ENCODE measurements at regions not wholly inside any gene's neighbourhood (a gene's known extent, or its start where the extent isn't known, plus 50 kb on each side); places are given as distances from the start of the nearest gene placed in this dataset.

GRCh38 chr2:207290833-207291624 is 125.3 kb upstream of the KLF7 start:
- no peak for FAIRE-seq

GRCh38 chr2:207291625-207292252 is 126.0 kb upstream of the KLF7 start:
- no peak for FAIRE-seq

GRCh38 chr2:207296265-207296948 is 130.7 kb upstream of the KLF7 start:
- no peak for FAIRE-seq

GRCh38 chr2:207300817-207301216 is 135.1 kb upstream of the KLF7 start:
- no peak for FAIRE-seq

- FAIRE-seq, result no peak
Measured at GRCh38 chr2:207304761-207305160, 139.0 kb upstream of the KLF7 start.

- no peak for FAIRE-seq
Measured at GRCh38 chr2:207308519-207309224, 142.9 kb upstream of the KLF7 start.

- FAIRE-seq, result peak; percentile 93
Measured at GRCh38 chr2:207311316-207312005, 145.7 kb upstream of the KLF7 start.

- no peak for FAIRE-seq
Measured at GRCh38 chr2:207312006-207312356, 146.2 kb upstream of the KLF7 start.

GRCh38 chr2:207313947-207314346 is 148.2 kb upstream of the KLF7 start:
- FAIRE-seq, result no peak

- no peak for FAIRE-seq
Measured at GRCh38 chr2:207315131-207315530, 149.4 kb upstream of the KLF7 start.

GRCh38 chr2:207316484-207316883 is 150.7 kb upstream of the KLF7 start:
- no peak for FAIRE-seq

GRCh38 chr2:207316906-207317305 is 151.2 kb upstream of the KLF7 start:
- FAIRE-seq, result no peak

- FAIRE-seq, result no peak
Measured at GRCh38 chr2:207317378-207317984, 151.7 kb upstream of the KLF7 start.

- FAIRE-seq, result no peak
Measured at GRCh38 chr2:207318181-207318628, 152.5 kb upstream of the KLF7 start.

GRCh38 chr2:207319316-207319715 is 153.6 kb upstream of the KLF7 start:
- FAIRE-seq, result no peak

- no peak for FAIRE-seq
Measured at GRCh38 chr2:207320381-207321159, 154.8 kb upstream of the KLF7 start.

GRCh38 chr2:207321514-207321913 is 155.8 kb upstream of the KLF7 start:
- no peak for FAIRE-seq

- FAIRE-seq, result no peak
Measured at GRCh38 chr2:207324001-207324400, 158.3 kb upstream of the KLF7 start.

GRCh38 chr2:207327513-207327912 is 161.8 kb upstream of the KLF7 start:
- no peak for FAIRE-seq

- FAIRE-seq, result no peak
Measured at GRCh38 chr2:207328944-207329386, 163.2 kb upstream of the KLF7 start.

- FAIRE-seq, result peak; percentile 94
Measured at GRCh38 chr2:207330912-207331311, 165.2 kb upstream of the KLF7 start.

All from islet of Langerhans (tissue), 1 donor.